KMS-11 (cell line): ENCODE measurements at regions not wholly inside any gene's neighbourhood (a gene's known extent, or its start where the extent isn't known, plus 50 kb on each side); places are given as distances from the start of the nearest gene placed in this dataset.

ENCODE experiments used
- H2AFZ ChIP-seq: fragments of 200-600 bp; sonication (generic); 2 replicates; pipeline ENCODE4 v1.6.1; 2016; ENCODE audit warnings: antibody characterized with exemption, mixed run types, low read depth
- H3K27ac ChIP-seq: fragments of 200-600 bp; sonication (generic); 2 replicates; pipeline ENCODE4 v1.6.1; 2016; ENCODE audit warnings: mild to moderate bottlenecking, mixed run types
- H3K27me3 ChIP-seq: fragments of 200-600 bp; sonication (generic); 2 replicates; pipeline ENCODE4 v1.6.1; 2017; ENCODE audit warnings: mild to moderate bottlenecking, low read depth, mixed run types, moderate library complexity; ENCODE audit not compliant: insufficient read depth
- H3K36me3 ChIP-seq: fragments of 200-600 bp; sonication (generic); 2 replicates; pipeline ENCODE4 v1.6.1; 2017; ENCODE audit warnings: mild to moderate bottlenecking, mixed run types; ENCODE audit not compliant: insufficient read depth
- H3K4me1 ChIP-seq: fragments of 200-600 bp; sonication (generic); 2 replicates; pipeline ENCODE4 v1.6.1; 2016; ENCODE audit warnings: mild to moderate bottlenecking, low read depth, mixed run types; ENCODE audit not compliant: poor library complexity, severe bottlenecking
- H3K4me2 ChIP-seq: fragments of 200-600 bp; sonication (generic); 2 replicates; pipeline ENCODE4 v1.7.0; 2016; ENCODE audit warnings: mild to moderate bottlenecking, mixed run types
- H3K4me3 ChIP-seq: fragments of 200-600 bp; sonication (generic); IDR thresholded peaks from 2 replicates; pipeline ENCODE4 v1.6.1; 2017; ENCODE audit warnings: low read depth, low read length, mixed read lengths; ENCODE audit not compliant: insufficient read depth
- H3K79me2 ChIP-seq: fragments of 200-600 bp; sonication (generic); 2 replicates; pipeline ENCODE4 v1.6.1; 2016; ENCODE audit warnings: low read depth, mixed run types; ENCODE audit not compliant: insufficient read depth
- H3K9ac ChIP-seq: fragments of 200-600 bp; sonication (generic); 2 replicates; pipeline ENCODE4 v1.6.1; 2016; ENCODE audit warnings: mild to moderate bottlenecking, mixed run types
- H4K20me1 ChIP-seq: fragments of 200-600 bp; sonication (generic); 2 replicates; pipeline ENCODE4 v1.6.1; 2016; ENCODE audit warnings: mild to moderate bottlenecking, mixed run types; ENCODE audit not compliant: insufficient read depth
- CTCF ChIP-seq: fragments of 200-600 bp; sonication (generic); conservative IDR thresholded peaks from 2 replicates; pipeline ENCODE4 v1.6.1; 2017; ENCODE audit warnings: low read depth, mild to moderate bottlenecking, antibody characterized with exemption, low read length, moderate library complexity, mixed read lengths

- no peaks in the 10 kb centered on the region for H3K4me1 ChIP-seq
- H3K9ac ChIP-seq = no peak overlapping the region
- no peak for TF ChIP-seq CTCF
- no peak overlapping the region for H3K27ac ChIP-seq
- no peaks in the 10 kb centered on the region for H3K36me3 ChIP-seq
- H3K4me3 ChIP-seq = no peak overlapping the region
- H3K4me2 ChIP-seq = no peak overlapping the region
- no peaks in the 10 kb centered on the region for H3K27me3 ChIP-seq
- no peaks in the 10 kb centered on the region for H3K79me2 ChIP-seq
- no peak overlapping the region for H2AFZ ChIP-seq
- H4K20me1 ChIP-seq = no peaks in the 10 kb centered on the region
Measured at GRCh38 chr21:27132266-27132665, 165.4 kb upstream of the ADAMTS5 start.

- Histone ChIP-seq H3K36me3 (no peaks in the 10 kb centered on the region), H3K27ac (no peak overlapping the region), H3K4me3 (no peak overlapping the region), H2AFZ (no peak overlapping the region), H3K4me1 (no peaks in the 10 kb centered on the region), H3K4me2 (no peak overlapping the region), H4K20me1 (no peaks in the 10 kb centered on the region), H3K9ac (no peak overlapping the region), H3K79me2 (no peaks in the 10 kb centered on the region), H3K27me3 (no peaks in the 10 kb centered on the region)
- TF ChIP-seq CTCF = no peak
Measured at GRCh38 chr21:27130154-27130553, 163.3 kb upstream of the ADAMTS5 start.

- Histone ChIP-seq H3K27me3 (no peaks in the 10 kb centered on the region), H3K4me2 (no peak overlapping the region), H3K79me2 (no peaks in the 10 kb centered on the region), H3K27ac (no peak overlapping the region), H3K4me3 (no peak overlapping the region), H3K9ac (no peak overlapping the region), H3K36me3 (no peaks in the 10 kb centered on the region), H3K4me1 (no peaks in the 10 kb centered on the region), H2AFZ (no peak overlapping the region), H4K20me1 (no peaks in the 10 kb centered on the region)
- TF ChIP-seq CTCF = no peak
Measured at GRCh38 chr21:27129694-27130093, 162.8 kb upstream of the ADAMTS5 start.

GRCh38 chr21:27129215-27129614, 162.3 kb upstream of the ADAMTS5 start:
- H4K20me1 ChIP-seq = no peaks in the 10 kb centered on the region
- no peaks in the 10 kb centered on the region for H3K79me2 ChIP-seq
- no peak overlapping the region for H2AFZ ChIP-seq
- H3K4me2 ChIP-seq = no peak overlapping the region
- no peaks in the 10 kb centered on the region for H3K27me3 ChIP-seq
- no peaks in the 10 kb centered on the region for H3K36me3 ChIP-seq
- H3K4me3 ChIP-seq = no peak overlapping the region
- no peak overlapping the region for H3K9ac ChIP-seq
- no peak overlapping the region for H3K27ac ChIP-seq
- no peak for TF ChIP-seq CTCF
- H3K4me1 ChIP-seq = no peaks in the 10 kb centered on the region

- Histone ChIP-seq H3K27me3 (no peaks in the 10 kb centered on the region), H2AFZ (no peak overlapping the region), H3K4me3 (no peak overlapping the region), H3K36me3 (no peaks in the 10 kb centered on the region), H3K27ac (no peak overlapping the region), H3K4me2 (no peak overlapping the region), H4K20me1 (no peaks in the 10 kb centered on the region), H3K9ac (no peak overlapping the region), H3K79me2 (no peaks in the 10 kb centered on the region), H3K4me1 (no peaks in the 10 kb centered on the region)
- no peak for TF ChIP-seq CTCF
Measured at GRCh38 chr21:27126140-27126539, 159.3 kb upstream of the ADAMTS5 start.
